GM23248 (cell line): ENCODE measurements at regions not wholly inside any gene's neighbourhood (a gene's known extent, or its start where the extent isn't known, plus 50 kb on each side); places are given as distances from the start of the nearest gene placed in this dataset.

ENCODE experiments used
- EZH2 ChIP-seq: fragments of 200-600 bp; sonication (generic); IDR thresholded peaks from 2 replicates; pipeline ENCODE4 v1.6.1; 2018; ENCODE audit warnings: antibody characterized with exemption, mild to moderate bottlenecking; ENCODE audit not compliant: insufficient read depth, poor library complexity, severe bottlenecking
- EZH2phosphoT487 ChIP-seq: fragments of 200-600 bp; sonication (generic); IDR thresholded peaks from 2 replicates; pipeline ENCODE4 v1.6.1; 2018; ENCODE audit warnings: antibody characterized with exemption, moderate library complexity, mild to moderate bottlenecking, low read depth; ENCODE audit not compliant: insufficient read depth

DNA sequence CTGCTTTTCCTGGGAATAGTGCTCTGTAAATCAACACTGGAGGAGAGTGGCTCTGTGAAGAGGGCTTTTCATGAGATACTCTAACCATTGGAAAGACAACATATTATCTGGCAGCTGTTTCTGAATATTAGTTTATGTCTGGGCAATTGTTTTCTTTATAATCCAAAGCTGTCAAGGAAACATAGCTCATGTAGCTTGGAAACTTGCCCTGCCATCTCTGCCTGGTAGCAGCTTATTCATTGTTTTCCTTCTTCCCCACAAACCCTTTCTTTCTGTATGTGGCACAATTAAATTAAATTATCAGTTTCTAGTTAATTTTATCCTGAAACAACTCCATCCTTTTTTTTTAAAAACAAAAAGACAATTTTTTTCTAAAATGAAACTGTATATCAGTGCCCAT lies 160.0 kb downstream of the EDEM1 start:
- no peak for TF ChIP-seq EZH2
- no peak for TF ChIP-seq EZH2phosphoT487
